Endometrium (tissue), 2 donors: ENCODE measurements at regions not wholly inside any gene's neighbourhood (a gene's known extent, or its start where the extent isn't known, plus 50 kb on each side); places are given as distances from the start of the nearest gene placed in this dataset.
"Not testable (repeated sequence)": the region's sequence is repeated elsewhere in the genome, so short reads cannot be mapped to it uniquely, and the experiment has no call there.

Source experiments
- FAIRE-seq: peaks from 2 replicates; lab custom pipeline; 2012; peaks lifted over from hg19 to GRCh38; lab: Jason Lieb, UNC
- donor health status: control.
- donor health status: control.

- no peak for FAIRE-seq
Measured at GRCh38 chr4:179124957-179125356, 1682.7 kb upstream of the AGA start.

DNA sequence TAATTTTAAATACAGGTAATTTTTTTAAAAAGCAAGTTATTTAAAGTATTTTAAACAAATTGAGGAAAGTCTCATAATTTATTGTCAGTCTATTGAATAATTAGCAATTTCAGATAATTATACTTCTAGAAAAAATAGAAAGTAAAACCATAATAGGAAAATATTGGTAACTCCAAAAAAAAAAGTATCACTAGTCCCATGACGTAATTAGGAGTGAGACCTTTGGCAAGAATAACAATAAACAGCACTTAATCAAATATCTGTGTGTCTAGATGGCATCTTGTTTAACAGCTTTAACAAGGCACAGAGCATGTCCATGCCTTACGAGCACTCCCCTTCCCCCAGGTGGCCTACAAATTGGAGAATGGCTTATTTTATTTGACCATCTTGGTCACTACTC, 1683.6 kb upstream of the AGA start:
- FAIRE-seq, result no peak

DNA sequence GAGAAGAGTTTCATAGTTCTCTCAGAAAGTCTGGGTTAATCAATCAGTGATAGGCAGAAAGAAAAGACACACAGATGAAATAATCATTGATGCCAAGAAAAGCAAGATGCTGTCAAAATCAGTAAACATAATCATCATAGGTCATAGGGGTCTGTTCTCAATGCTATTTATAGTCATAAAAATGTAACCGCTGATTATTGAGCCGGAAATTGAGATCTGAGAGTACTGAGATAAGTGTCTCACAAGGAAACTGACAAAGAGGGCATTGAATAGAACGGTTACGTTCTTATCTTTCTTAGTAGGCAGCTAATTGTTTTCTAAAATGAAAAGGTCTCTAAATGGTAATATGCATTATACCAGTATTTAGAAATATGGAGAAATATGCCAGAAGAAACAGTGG, 1686.1 kb upstream of the AGA start:
- FAIRE-seq, result no peak

GRCh38 chr4:179130122-179130714, 1688.0 kb upstream of the AGA start:
- no peak for FAIRE-seq

GRCh38 chr4:179145746-179146525, 1703.7 kb upstream of the AGA start:
- no peak for FAIRE-seq

DNA sequence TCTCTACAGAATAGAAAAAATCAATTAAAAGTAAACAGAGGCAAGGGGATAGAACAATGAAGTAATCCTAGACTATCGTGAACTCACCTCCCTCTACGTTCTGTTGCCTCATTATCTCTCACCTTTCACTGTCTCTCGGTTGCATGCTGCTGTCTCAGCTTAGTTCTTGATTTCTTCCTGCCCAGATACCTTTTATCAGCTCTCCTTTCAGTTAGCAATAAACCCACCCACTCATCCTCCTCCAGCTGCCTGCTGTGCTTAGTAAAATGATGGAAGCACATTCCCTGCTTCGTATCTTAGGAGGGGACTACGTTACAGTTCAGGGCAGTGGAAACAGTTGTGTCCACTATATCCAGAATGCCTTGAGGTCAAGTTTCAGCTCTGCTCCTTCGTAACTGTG, 1709.5 kb upstream of the AGA start:
- no peak for FAIRE-seq

DNA sequence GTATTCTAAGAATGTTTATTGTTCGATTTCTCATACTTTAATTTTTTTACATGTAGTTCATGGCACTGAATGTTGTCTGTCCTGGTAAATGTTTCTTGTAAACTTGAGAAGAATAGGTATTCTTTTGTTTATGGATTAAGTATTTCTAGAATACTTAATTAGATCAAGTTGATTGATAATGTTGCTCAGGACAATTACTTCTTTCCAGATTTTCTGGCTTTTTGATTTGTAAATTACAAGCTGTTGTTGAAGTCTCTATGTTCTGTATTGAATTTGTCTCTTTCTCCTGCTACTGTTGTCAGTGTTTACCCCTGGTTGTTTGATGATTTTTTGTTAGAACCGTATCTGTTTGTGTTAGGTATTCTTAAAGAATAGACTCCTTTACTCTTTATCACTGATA, 1720.9 kb upstream of the AGA start:
- FAIRE-seq, result no peak

GRCh38 chr4:179164267-179164999, 1722.2 kb upstream of the AGA start:
- no peak for FAIRE-seq

DNA sequence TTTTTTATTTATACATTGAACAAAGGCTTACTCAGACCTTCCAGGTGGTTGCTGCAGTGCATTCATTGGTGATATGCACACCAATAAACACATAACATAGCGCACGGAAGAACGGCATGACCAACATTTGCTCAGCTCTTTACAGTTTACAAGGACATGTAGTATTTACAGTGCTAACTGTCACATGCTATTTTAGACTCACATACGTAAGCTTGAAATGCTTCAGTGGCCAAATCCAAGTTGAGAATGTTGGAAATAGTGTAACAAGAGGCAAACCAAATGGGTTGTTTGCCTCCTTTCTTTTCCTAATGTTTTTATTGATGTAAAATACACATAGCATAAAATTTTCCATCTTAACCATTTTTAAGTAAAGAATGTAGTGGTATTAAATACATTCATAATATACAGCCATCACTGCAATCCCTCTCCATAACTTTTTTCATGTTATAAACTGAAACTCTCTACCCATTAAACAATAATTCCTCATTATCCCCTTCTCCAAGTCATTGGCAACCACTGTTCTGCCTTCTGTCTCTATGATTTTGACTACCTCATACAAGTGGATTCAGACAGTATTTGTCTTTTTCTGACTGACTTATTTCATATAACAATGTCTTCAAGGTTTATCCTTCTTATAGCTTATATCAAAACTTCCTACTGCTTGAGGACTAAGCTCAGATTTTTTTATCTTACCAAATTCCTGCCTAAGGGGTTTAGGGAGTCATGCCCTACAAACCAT, 1722.9 kb upstream of the AGA start:
- FAIRE-seq, result no peak

DNA sequence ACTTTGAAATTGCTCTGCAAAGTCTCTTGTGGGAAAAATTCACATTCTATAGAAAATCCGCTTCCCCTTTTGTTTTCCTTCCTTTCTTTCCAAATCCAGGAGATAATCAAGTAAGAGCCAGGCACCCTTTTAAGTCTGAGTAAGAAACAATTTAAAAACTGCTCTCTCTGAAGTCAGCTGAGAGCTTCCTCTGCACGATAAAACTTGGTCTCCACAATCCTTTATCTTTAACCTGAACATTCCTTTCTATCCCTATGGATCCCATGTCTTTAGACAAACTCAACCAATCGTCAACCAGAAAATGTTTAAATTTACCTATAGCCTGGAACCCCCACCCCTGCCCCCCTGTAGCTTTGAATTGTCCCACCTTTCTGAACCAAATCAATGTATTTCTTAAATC, 1723.6 kb upstream of the AGA start:
- no peak for FAIRE-seq

GRCh38 chr4:179170308-179170707, 1728.1 kb upstream of the AGA start:
- not testable (repeated sequence) for FAIRE-seq

- no peak for FAIRE-seq
Measured at GRCh38 chr4:179182741-179183140, 1740.5 kb upstream of the AGA start.

GRCh38 chr4:179195887-179196286, 1753.7 kb upstream of the AGA start:
- peak; percentile 26 for FAIRE-seq

- FAIRE-seq, result no peak
Measured at GRCh38 chr4:179196511-179196910, 1754.3 kb upstream of the AGA start.

GRCh38 chr4:179200681-179201080, 1758.4 kb upstream of the AGA start:
- FAIRE-seq, result no peak

GRCh38 chr4:179225594-179225993, 1783.4 kb upstream of the AGA start:
- no peak for FAIRE-seq

DNA sequence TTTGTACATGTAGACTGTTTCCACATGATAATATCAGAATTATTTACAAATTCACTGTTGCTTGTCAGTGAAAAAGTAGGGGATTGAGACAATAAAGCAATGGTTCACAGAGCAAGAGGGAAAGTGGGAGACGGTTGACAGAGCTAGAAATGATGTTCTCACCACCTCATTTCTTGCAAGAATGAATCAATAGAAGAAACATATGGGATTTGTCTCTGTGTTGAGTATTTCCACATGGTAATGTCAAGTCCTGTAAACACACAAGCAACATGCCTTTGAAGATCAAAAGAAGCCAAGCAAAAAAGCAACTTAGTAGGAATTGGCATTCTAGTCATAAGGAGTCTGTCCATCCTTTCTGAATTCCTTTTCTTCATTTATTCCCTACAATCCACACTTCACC, 1806.6 kb upstream of the AGA start:
- no peak for FAIRE-seq

GRCh38 chr4:179268791-179269190, 1826.6 kb upstream of the AGA start:
- FAIRE-seq, result no peak

DNA sequence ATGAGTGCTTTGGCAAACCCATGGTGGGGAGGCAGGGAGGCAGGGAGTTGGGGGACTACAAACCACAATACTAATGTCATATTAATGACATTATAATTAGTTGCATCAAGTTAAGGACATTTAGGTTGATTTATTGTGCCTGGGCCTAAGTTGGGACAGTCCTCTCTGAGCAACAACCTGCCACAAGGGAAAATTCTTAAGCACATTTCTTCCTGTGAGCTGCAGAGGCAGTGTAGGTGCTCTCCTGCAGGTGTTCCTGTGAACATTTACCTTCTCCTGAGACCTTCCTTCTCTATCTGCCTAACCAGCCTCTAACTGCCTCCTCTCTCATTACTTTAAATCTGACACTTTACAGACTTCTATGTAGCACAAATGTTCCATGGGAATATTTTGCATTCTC, 1830.0 kb upstream of the AGA start:
- FAIRE-seq, result no peak

GRCh38 chr4:179278647-179279046, 1836.4 kb upstream of the AGA start:
- no peak for FAIRE-seq

GRCh38 chr4:179285696-179286095, 1843.5 kb upstream of the AGA start:
- no peak for FAIRE-seq

GRCh38 chr4:179291657-179292056, 1849.4 kb upstream of the AGA start:
- FAIRE-seq, result no peak

DNA sequence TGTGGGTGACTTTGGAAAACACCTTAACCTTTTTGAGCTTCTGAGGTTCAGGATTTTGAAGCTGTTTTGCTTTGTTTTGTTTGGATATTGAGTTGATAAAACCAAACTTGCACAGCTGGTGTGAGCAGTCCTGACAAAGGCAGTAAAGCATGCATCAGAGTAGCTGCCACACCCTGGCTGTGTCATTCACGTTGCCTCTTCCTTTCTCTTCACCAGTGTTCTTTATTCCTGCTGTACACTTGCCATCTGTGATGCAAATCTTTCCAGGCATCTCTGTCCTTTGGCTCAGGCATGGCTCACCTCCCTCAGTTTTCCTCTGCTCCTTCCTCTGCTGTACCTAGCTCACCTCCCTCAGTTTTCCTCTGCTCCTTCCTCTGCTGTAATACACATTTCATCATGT, 1850.2 kb upstream of the AGA start:
- FAIRE-seq, result no peak
